PC-3 (cell line): ENCODE measurements at regions not wholly inside any gene's neighbourhood (a gene's known extent, or its start where the extent isn't known, plus 50 kb on each side); places are given as distances from the start of the nearest gene placed in this dataset.

Experiments
- ATAC-seq: fragments of 200-7000 bp; cut with Tn5 transposase; 2 replicates; pipeline ENCODE4 v1.9.1; 2020; ENCODE audit warnings: mild to moderate bottlenecking, moderate library complexity
- BruUV-seq: library from RNA; stranded (reverse); fragments of 400-500 nt; replicated peaks from 2 replicates; lab custom pipeline; 2021; lab: Mats Ljungman, UMichigan
- CTCF ChIA-PET: fragments of 300-600 bp; sonication (Branson Sonifier 250); formaldehyde crosslinking; loops from one replicate; lab custom pipeline; 2022; ENCODE audit warnings: antibody characterized with exemption; lab: Charles Lee
- POLR2A ChIA-PET: fragments of 300-600 bp; sonication (Branson Sonifier 250); formaldehyde crosslinking; loops from one replicate; lab custom pipeline; 2022; ENCODE audit warnings: antibody characterized with exemption; ENCODE audit not compliant: unreplicated experiment; lab: Charles Lee
- DNase-seq: peaks from one replicate; pipeline ENCODE4 v3.0.0-alpha.2; 2015
- H2AFZ ChIP-seq: fragments of 300-600 bp; sonication (generic); 2 replicates; pipeline ENCODE4 v1.6.0; 2016; ENCODE audit warnings: antibody characterized with exemption, low read length
- H3F3A ChIP-seq: fragments of 300-600 bp; sonication (generic); one replicate; pipeline ENCODE4 v1.6.0; 2017; ENCODE audit warnings: antibody characterized with exemption, low read length, control low read depth, mild to moderate bottlenecking; ENCODE audit not compliant: unreplicated experiment
- H3K27ac ChIP-seq: fragments of 300-600 bp; sonication (generic); 2 replicates; pipeline ENCODE4 v1.5.1; 2016; ENCODE audit warnings: mild to moderate bottlenecking, low read length
- H3K27me3 ChIP-seq: fragments of 300-600 bp; sonication (generic); 2 replicates; pipeline ENCODE4 v1.6.1; 2016; ENCODE audit warnings: low read length, mixed read lengths
- H3K36me3 ChIP-seq: fragments of 300-600 bp; sonication (generic); 2 replicates; pipeline ENCODE4 v1.6.1; 2016; ENCODE audit warnings: low read depth, mixed run types, low read length, mixed read lengths
- H3K4me1 ChIP-seq: fragments of 300-600 bp; sonication (generic); 2 replicates; pipeline ENCODE4 v1.5.1; 2016; ENCODE audit warnings: low read length; ENCODE audit not compliant: insufficient read depth
- H3K4me2 ChIP-seq: fragments of 300-600 bp; sonication (generic); 2 replicates; pipeline ENCODE4 v1.6.0; 2016; ENCODE audit warnings: low read length
- H3K4me3 ChIP-seq: fragments of 300-600 bp; sonication (generic); 2 replicates; pipeline ENCODE4 v1.5.1; 2016; ENCODE audit warnings: mild to moderate bottlenecking, low read length, mixed read lengths
- H3K79me2 ChIP-seq: fragments of 300-600 bp; sonication (generic); 2 replicates; pipeline ENCODE4 v1.6.1; 2017; ENCODE audit warnings: low read length, mixed read lengths
- H3K9ac ChIP-seq: fragments of 300-600 bp; sonication (generic); 2 replicates; pipeline ENCODE4 v1.6.0; 2016; ENCODE audit warnings: mild to moderate bottlenecking, low read length
- H3K9me2 ChIP-seq: fragments of 300-600 bp; sonication (generic); replicated peaks from 2 replicates; pipeline ENCODE4 v1.6.1; 2016; ENCODE audit warnings: mixed run types, low read length, mixed read lengths
- H3K9me3 ChIP-seq: fragments of 300-600 bp; sonication (generic); 2 replicates; pipeline ENCODE4 v1.6.1; 2016; ENCODE audit warnings: low read length, mixed read lengths
- H4K20me1 ChIP-seq: fragments of 300-600 bp; sonication (generic); 2 replicates; pipeline ENCODE4 v1.6.1; 2016; ENCODE audit warnings: low read length, mixed read lengths
- EZH2 ChIP-seq: fragments of 300-600 bp; sonication (generic); IDR thresholded peaks from one replicate; pipeline ENCODE4 v1.6.1; 2017; ENCODE audit warnings: antibody characterized with exemption, mild to moderate bottlenecking, low read length; ENCODE audit not compliant: unreplicated experiment
- EZH2phosphoT487 ChIP-seq: fragments of 300-600 bp; sonication (generic); IDR thresholded peaks from 2 replicates; pipeline ENCODE4 v1.6.1; 2018; ENCODE audit warnings: mild to moderate bottlenecking, antibody characterized with exemption, low read length, borderline replicate concordance
- intact Hi-C: fragments of 100-400 bp; cut with micrococcal nuclease; formaldehyde crosslinking; loops from 2 replicates; pipeline ENCODE4 v1.9.0; 2023
- TF ChIP-seq, protein P1 (sequence below): fragments of 300-600 bp; sonication (generic); conservative IDR thresholded peaks from 2 replicates; pipeline ENCODE4 v1.5.1; 2017; ENCODE audit warnings: antibody characterized with exemption, low read depth, mild to moderate bottlenecking, low read length

DNA sequence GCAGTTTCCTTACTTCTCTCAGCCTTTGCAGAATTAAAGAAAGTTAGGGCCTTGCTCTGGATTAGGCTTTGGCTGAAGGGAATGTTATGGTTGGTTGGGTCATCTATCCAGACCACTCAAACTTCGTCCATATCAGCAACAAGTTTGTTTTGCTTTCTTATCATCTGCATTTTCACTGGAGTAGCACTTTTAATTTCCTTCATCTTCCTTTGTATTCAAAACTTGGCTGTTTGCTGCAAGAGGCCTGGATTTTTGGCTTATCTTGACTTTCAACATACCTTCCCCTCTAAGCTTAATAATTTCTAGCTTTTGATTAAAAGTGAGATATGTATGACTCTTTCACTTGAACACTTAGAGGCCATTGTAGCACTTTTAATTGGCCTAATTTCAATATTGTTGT, 126.7 kb upstream of the CENPE start:
- Histone ChIP-seq H3K27me3 (no peaks in the 10 kb centered on the region), H3K4me3 (no peak overlapping the region), H4K20me1 (no peaks in the 10 kb centered on the region), H3K27ac (no peak overlapping the region), H3K79me2 (no peaks in the 10 kb centered on the region), H3F3A (no peaks in the 10 kb centered on the region), H3K4me1 (no peaks in the 10 kb centered on the region), H2AFZ (no peak overlapping the region), H3K9ac (no peak overlapping the region), H3K4me2 (no peak overlapping the region), H3K36me3 (no peaks in the 10 kb centered on the region), H3K9me3 (no peaks in the 10 kb centered on the region), H3K9me2 (no peaks in the 10 kb centered on the region)
- ChIA-PET CTCF (no interaction called here), POLR2A (no interaction called here)
- DNase-seq (no peak), ATAC-seq (no peak)
- intact Hi-C loops: no loop called here
- no TSS peak for BruUV-seq
- TF ChIP-seq, protein P1, sequence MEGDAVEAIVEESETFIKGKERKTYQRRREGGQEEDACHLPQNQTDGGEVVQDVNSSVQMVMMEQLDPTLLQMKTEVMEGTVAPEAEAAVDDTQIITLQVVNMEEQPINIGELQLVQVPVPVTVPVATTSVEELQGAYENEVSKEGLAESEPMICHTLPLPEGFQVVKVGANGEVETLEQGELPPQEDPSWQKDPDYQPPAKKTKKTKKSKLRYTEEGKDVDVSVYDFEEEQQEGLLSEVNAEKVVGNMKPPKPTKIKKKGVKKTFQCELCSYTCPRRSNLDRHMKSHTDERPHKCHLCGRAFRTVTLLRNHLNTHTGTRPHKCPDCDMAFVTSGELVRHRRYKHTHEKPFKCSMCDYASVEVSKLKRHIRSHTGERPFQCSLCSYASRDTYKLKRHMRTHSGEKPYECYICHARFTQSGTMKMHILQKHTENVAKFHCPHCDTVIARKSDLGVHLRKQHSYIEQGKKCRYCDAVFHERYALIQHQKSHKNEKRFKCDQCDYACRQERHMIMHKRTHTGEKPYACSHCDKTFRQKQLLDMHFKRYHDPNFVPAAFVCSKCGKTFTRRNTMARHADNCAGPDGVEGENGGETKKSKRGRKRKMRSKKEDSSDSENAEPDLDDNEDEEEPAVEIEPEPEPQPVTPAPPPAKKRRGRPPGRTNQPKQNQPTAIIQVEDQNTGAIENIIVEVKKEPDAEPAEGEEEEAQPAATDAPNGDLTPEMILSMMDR: no peak
- no peak for TF ChIP-seq EZH2phosphoT487
- no peak for TF ChIP-seq EZH2

DNA sequence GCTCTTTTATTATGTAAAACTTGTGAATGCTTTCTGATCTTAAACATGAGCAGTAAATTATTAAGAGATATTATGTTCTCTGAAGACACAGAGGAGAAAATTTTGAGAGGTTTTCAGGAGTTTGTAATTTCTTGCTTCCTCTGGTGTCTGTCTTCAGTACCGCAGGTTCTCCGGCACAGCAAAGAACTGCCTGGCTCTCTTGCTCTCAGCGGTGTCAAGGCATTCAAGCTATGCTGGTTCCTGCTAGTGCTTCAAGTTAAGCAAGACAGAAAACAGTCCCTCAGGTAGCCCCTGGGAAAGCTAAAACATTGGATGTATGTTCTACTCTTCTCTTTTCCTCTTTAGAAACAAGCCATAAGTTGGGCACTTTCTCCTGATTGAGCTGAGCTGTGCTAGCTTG, 120.2 kb upstream of the CENPE start:
- Histone ChIP-seq H3F3A (no peaks in the 10 kb centered on the region), H2AFZ (no peak overlapping the region), H3K9me2 (no peaks in the 10 kb centered on the region), H4K20me1 (no peaks in the 10 kb centered on the region), H3K27ac (no peak overlapping the region), H3K9ac (no peak overlapping the region), H3K4me2 (no peak overlapping the region), H3K4me3 (no peak overlapping the region), H3K27me3 (no peaks in the 10 kb centered on the region), H3K9me3 (no peaks in the 10 kb centered on the region), H3K36me3 (no peaks in the 10 kb centered on the region), H3K4me1 (no peaks in the 10 kb centered on the region), H3K79me2 (no peaks in the 10 kb centered on the region)
- ChIA-PET POLR2A (no interaction called here), CTCF (no interaction called here)
- DNase-seq (no peak), ATAC-seq (no peak)
- TF ChIP-seq EZH2: no peak
- intact Hi-C loops: no loop called here
- no TSS peak for BruUV-seq

DNA sequence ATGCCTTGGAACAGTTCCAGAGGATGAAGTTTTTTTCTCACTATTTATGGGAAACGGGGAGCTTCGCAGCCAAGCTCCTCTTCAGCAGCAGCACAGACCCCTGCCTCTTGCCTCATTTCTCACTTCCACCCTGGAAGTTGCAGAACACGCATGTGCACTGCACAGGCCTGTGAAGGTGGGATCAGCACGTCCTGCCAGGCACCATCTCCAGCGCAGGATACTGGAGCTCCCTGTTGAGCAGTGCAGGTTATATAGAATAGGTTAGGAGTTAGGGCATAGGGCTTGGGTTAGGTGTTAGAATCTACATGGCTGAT, 110.1 kb upstream of the CENPE start:
- CTCF ChIA-PET: no interaction called here
- TF ChIP-seq EZH2phosphoT487: no peak
- TF ChIP-seq, protein P1: no peak
- no peak for TF ChIP-seq EZH2

More for the DNA sequence above, 110.1 kb upstream of the CENPE start:
- Histone ChIP-seq H3K4me3 (no peak overlapping the region), H3K9ac (no peak overlapping the region), H3K27me3 (no peaks in the 10 kb centered on the region), H3F3A (no peaks in the 10 kb centered on the region), H2AFZ (no peak overlapping the region), H3K4me1 (no peaks in the 10 kb centered on the region), H4K20me1 (no peaks in the 10 kb centered on the region), H3K27ac (no peak overlapping the region), H3K4me2 (no peak overlapping the region), H3K79me2 (no peaks in the 10 kb centered on the region), H3K9me2 (no peaks in the 10 kb centered on the region), H3K36me3 (no peaks in the 10 kb centered on the region), H3K9me3 (no peaks in the 10 kb centered on the region)
- no TSS peak for BruUV-seq
- ATAC-seq: no peak
- intact Hi-C loops: no loop called here
- DNase-seq: no peak
- POLR2A ChIA-PET: no interaction called here
